ENCODE measurements at regions not wholly inside any gene's neighbourhood (a gene's known extent, or its start where the extent isn't known, plus 50 kb on each side); places are given as distances from the start of the nearest gene placed in this dataset.

GRCh38 chr5:117801583-117801982 is 1186.8 kb downstream of the DTWD2 start (continued):
- TF ChIP-seq BCLAF1 (IDR thresholded peaks at IDR 0.05) (no peak), RAD51 (IDR thresholded peaks at IDR 0.05) (no peak), EED (IDR thresholded peaks at IDR 0.05; ENCODE audit: low read depth) (no peak)

- RAD21 ChIA-PET (ENCODE audit: unreplicated experiment), result no interaction called here
- no peaks in the 10 kb centered on the region for H3K36me3 ChIP-seq (ENCODE audit: control insufficient read depth in 2 of 2, insufficient read depth in 2 of 2, low read length in 1 of 2)
These were observed 1188.1 kb downstream of the DTWD2 start for GRCh38 chr5:117800261-117800660.

More at GRCh38 chr5:117800261-117800660, 1188.1 kb downstream of the DTWD2 start:
- SMC1A ChIA-PET (ENCODE audit: uncharacterized antibody, unreplicated experiment), result no interaction called here
- H3K9ac ChIP-seq (ENCODE audit: control insufficient read depth, insufficient read depth, low read length), result no peak overlapping the region
- H3K4me1 ChIP-seq (ENCODE audit: control insufficient read depth, insufficient read depth, low read length), result no peaks in the 10 kb centered on the region
- BruUV-seq (replicated peaks), result no TSS peak
- intact Hi-C loops (cut with micrococcal nuclease; ENCODE audit: unreplicated experiment) (no loop called here), in situ Hi-C loops (cut with MboI) (no loop called here)
- FAIRE-seq (no peak), ATAC-seq (no peak), DNase-seq (ENCODE audit: low read depth, low spot score) (no peak)
- CTCF ChIA-PET, result interaction anchor here (0.9 kb wide), 1 partner anchor 11 kb away, joined by 3 read pairs; no protein-coding TSS in a partner anchor
- no peak overlapping the region for H2AFZ ChIP-seq (ENCODE audit: control insufficient read depth, low read depth, low read length)
- H3K27ac ChIP-seq (ENCODE audit: control insufficient read depth, insufficient read depth), result no peak overlapping the region
- H3K27me3 ChIP-seq (replicated peaks in 1 of 2; ENCODE audit: control insufficient read depth in 2 of 2, insufficient read depth in 2 of 2, low read length in 1 of 2), result no peaks in the 10 kb centered on the region
- no peaks in the 10 kb centered on the region for H4K20me1 ChIP-seq (ENCODE audit: control insufficient read depth, insufficient read depth)
- no peak for TF ChIP-seq IRF3 (IDR thresholded peaks at IDR 0.05)
- no peak for TF ChIP-seq RCOR1 (conservative IDR thresholded peaks at IDR 0.05; ENCODE audit: low read depth, low read length)
- no peak for TF ChIP-seq SMAD1 (IDR thresholded peaks at IDR 0.05; ENCODE audit: low read depth, partially characterized antibody)
- no peak for TF ChIP-seq RBBP5 (conservative IDR thresholded peaks at IDR 0.05)
- TF ChIP-seq USF1 (IDR thresholded peaks at IDR 0.05; ENCODE audit: borderline replicate concordance, extremely low read length, insufficient read depth, low read depth, low read length), result no peak
- TF ChIP-seq NR2C1 (IDR thresholded peaks at IDR 0.05), result no peak
- TF ChIP-seq SRF (IDR thresholded peaks at IDR 0.05; ENCODE audit: low read depth in 2 of 2, low read length in 2 of 2), result no peak
- no peak for TF ChIP-seq CEBPB (IDR thresholded peaks at IDR 0.05; ENCODE audit: borderline replicate concordance in 1 of 2, low read depth in 2 of 2, low read length in 2 of 2)
- no peak for TF ChIP-seq PAX8 (IDR thresholded peaks at IDR 0.05)
- no peak for TF ChIP-seq LARP7 (IDR thresholded peaks at IDR 0.05)
- no peak for TF ChIP-seq NBN (IDR thresholded peaks at IDR 0.05)
- no peak overlapping the region for H3K4me3 ChIP-seq
- no peak overlapping the region for H3K4me2 ChIP-seq (ENCODE audit: control insufficient read depth, insufficient read depth)
- POLR2A ChIA-PET, result no interaction called here
- H3K9me3 ChIP-seq (replicated peaks; ENCODE audit: control insufficient read depth, insufficient read depth, low read length), result no peaks in the 10 kb centered on the region
- no peaks in the 10 kb centered on the region for H3K79me2 ChIP-seq (ENCODE audit: control insufficient read depth, insufficient read depth, low read length)

Data from GM12878 (cell line).